Fibroblast of lung (primary cell): ENCODE measurements at regions not wholly inside any gene's neighbourhood (a gene's known extent, or its start where the extent isn't known, plus 50 kb on each side); places are given as distances from the start of the nearest gene placed in this dataset.

Source experiments
- DNase-seq, 2 donors: peaks; one replicate each; pipeline versions ENCODE4 v3.0.0 to v3.0.0-alpha.2; 2010; ENCODE audit warnings: low read depth in 2 of 2
- H2AFZ ChIP-seq: 2 replicates; pipeline ENCODE4 v1.5.1; 2012; ENCODE audit warnings: low read length, control low read depth, inconsistent platforms
- H3K27ac ChIP-seq: 2 replicates; pipeline ENCODE4 v1.5.1; 2011; ENCODE audit warnings: low read length, control low read depth; ENCODE audit not compliant: insufficient read depth
- H3K27me3 ChIP-seq: 2 replicates; pipeline ENCODE4 v1.5.1; 2011; ENCODE audit warnings: mild to moderate bottlenecking, low read length; ENCODE audit not compliant: control insufficient read depth, insufficient read depth
- H3K36me3 ChIP-seq: 2 replicates; pipeline ENCODE4 v1.5.1; 2011; ENCODE audit warnings: low read length; ENCODE audit not compliant: control insufficient read depth, insufficient read depth
- H3K4me1 ChIP-seq: 2 replicates; pipeline ENCODE4 v1.5.1; 2011; ENCODE audit warnings: low read length; ENCODE audit not compliant: control insufficient read depth, insufficient read depth; ENCODE audit errors: extremely low read depth
- H3K4me2 ChIP-seq: 2 replicates; pipeline ENCODE4 v1.5.1; 2011; ENCODE audit warnings: low read length, control low read depth; ENCODE audit not compliant: insufficient read depth; ENCODE audit errors: extremely low read depth
- H3K4me3 ChIP-seq, 4 experiments: fragments of 200-600 bp in 1 of 4; sonication (generic) in 1 of 4; replicated peaks in 1 of 4; 2 replicates each; pipeline ENCODE4 v1.5.1; 2011 to 2016; ENCODE audit warnings: low read length in 4 of 4, low read depth in 3 of 4, mild to moderate bottlenecking in 3 of 4, control low read depth in 2 of 4, inconsistent platforms in 1 of 4, mixed read lengths in 1 of 4; ENCODE audit not compliant: insufficient read depth in 1 of 4; ENCODE audit errors: control extremely low read depth in 1 of 4
- H3K79me2 ChIP-seq: 2 replicates; pipeline ENCODE4 v1.5.1; 2012; ENCODE audit warnings: mild to moderate bottlenecking, low read length, inconsistent platforms; ENCODE audit not compliant: control insufficient read depth, insufficient read depth
- H3K9ac ChIP-seq: 2 replicates; pipeline ENCODE4 v1.5.1; 2011; ENCODE audit warnings: mild to moderate bottlenecking, low read length, control low read depth; ENCODE audit not compliant: insufficient read depth
- H3K9me3 ChIP-seq: 2 replicates; pipeline ENCODE4 v1.5.1; 2012; ENCODE audit warnings: low read depth, low read length; ENCODE audit not compliant: control insufficient read depth, insufficient read depth
- H4K20me1 ChIP-seq: 2 replicates; pipeline ENCODE4 v1.5.1; 2011; ENCODE audit warnings: low read length; ENCODE audit not compliant: control insufficient read depth, insufficient read depth; ENCODE audit errors: extremely low read depth
- EZH2 ChIP-seq: IDR thresholded peaks from 2 replicates; pipeline ENCODE4 v1.5.1; 2012; ENCODE audit warnings: low read length, control low read depth, mild to moderate bottlenecking; ENCODE audit errors: missing control alignments
- TF ChIP-seq, protein P1 (sequence below), 2 donors: IDR thresholded peaks in 1 of 2; conservative IDR thresholded peaks in 1 of 2; 1 replicate in 1 of 2; 2 replicates in 1 of 2; pipeline ENCODE4 v1.5.1; 2011 to 2012; ENCODE audit warnings: low read length in 2 of 2, control low read depth in 1 of 2, inconsistent platforms in 1 of 2, low read depth in 1 of 2, mild to moderate bottlenecking in 1 of 2

DNA sequence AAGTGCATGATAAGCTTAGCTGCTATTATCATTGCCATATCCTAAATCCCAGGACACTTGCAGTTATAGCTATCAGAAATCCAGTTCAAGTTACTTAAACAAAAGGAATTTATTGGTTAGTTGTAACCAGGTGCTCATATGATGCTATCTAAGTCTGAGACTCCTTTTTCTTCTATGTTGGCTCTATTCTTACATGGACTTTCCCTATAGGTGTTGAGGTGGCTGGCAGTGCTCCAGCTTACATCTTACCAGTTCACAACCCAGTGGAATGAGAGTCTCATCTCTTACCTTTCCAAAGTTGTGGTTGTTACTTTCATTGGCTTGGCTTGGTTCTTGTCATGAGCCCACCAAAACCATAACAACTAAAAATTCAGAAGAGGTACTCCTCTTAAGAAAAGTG is 94.6 kb downstream of the DACT1 start:
- H3K79me2 ChIP-seq = no peaks in the 10 kb centered on the region
- H3K9me3 ChIP-seq = no peaks in the 10 kb centered on the region
- H3K4me3 ChIP-seq = no peak overlapping the region
- H2AFZ ChIP-seq = no peak overlapping the region
- no peak overlapping the region for H3K9ac ChIP-seq
- no peak overlapping the region for H3K4me2 ChIP-seq
- TF ChIP-seq EZH2 = no peak
- H3K36me3 ChIP-seq = no peaks in the 10 kb centered on the region
- no peaks in the 10 kb centered on the region for H3K27me3 ChIP-seq
- no peak for DNase-seq
- H3K4me1 ChIP-seq = peaks cover 19% of the 10 kb centered on the region
- H3K27ac ChIP-seq = no peak overlapping the region
- no peaks in the 10 kb centered on the region for H4K20me1 ChIP-seq

DNA sequence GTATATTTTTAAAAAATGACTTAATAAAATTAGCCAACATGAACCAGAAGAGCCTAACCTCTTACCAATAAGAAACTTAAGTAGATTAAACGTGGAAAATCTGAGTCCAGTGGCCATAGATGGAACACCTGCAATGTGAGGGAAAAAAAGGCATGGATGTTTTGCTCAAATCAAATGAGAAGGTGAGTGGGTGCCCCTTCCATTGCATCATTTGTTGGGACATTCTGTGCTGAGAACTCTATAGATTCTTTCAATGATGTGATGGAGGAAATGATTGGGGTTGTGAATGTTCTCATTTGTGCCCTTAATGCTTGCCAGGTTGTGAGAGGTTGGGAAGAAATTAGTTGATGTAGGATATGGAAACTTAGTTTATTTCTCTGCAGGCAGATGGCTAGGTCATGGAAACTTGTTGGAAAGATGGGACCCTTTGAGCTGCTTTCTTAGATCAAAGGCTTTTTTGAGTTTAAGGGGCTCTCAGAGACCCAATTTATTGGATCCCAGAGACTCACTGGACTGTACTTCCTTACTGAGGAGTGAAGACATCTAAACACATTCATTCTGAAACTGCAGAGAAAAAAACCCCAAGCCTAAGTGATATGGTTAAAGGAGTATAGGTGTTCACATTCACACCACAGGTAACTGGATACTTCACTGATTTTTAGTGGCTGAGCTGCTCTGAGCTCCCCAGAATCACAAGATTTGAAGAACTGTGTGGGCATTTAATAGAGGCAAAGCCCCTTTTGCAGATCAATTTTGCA is 95.9 kb downstream of the DACT1 start:
- Histone ChIP-seq H3K9me3 (no peaks in the 10 kb centered on the region), H3K36me3 (no peaks in the 10 kb centered on the region), H2AFZ (no peak overlapping the region), H3K4me3 (no peak overlapping the region), H3K4me1 (peaks cover 22% of the 10 kb centered on the region), H3K9ac (no peak overlapping the region), H4K20me1 (no peaks in the 10 kb centered on the region), H3K4me2 (no peak overlapping the region), H3K27ac (no peak overlapping the region), H3K27me3 (no peaks in the 10 kb centered on the region), H3K79me2 (no peaks in the 10 kb centered on the region)
- DNase-seq = no peak
- no peak for TF ChIP-seq EZH2
- TF ChIP-seq, protein P1, sequence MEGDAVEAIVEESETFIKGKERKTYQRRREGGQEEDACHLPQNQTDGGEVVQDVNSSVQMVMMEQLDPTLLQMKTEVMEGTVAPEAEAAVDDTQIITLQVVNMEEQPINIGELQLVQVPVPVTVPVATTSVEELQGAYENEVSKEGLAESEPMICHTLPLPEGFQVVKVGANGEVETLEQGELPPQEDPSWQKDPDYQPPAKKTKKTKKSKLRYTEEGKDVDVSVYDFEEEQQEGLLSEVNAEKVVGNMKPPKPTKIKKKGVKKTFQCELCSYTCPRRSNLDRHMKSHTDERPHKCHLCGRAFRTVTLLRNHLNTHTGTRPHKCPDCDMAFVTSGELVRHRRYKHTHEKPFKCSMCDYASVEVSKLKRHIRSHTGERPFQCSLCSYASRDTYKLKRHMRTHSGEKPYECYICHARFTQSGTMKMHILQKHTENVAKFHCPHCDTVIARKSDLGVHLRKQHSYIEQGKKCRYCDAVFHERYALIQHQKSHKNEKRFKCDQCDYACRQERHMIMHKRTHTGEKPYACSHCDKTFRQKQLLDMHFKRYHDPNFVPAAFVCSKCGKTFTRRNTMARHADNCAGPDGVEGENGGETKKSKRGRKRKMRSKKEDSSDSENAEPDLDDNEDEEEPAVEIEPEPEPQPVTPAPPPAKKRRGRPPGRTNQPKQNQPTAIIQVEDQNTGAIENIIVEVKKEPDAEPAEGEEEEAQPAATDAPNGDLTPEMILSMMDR (conservative IDR thresholded peaks at IDR 0.05 in 1 of 2, IDR thresholded peaks at IDR 0.05 in 1 of 2; ENCODE audit: low read depth in 1 of 2, low read length in 2 of 2) = no peak

DNA sequence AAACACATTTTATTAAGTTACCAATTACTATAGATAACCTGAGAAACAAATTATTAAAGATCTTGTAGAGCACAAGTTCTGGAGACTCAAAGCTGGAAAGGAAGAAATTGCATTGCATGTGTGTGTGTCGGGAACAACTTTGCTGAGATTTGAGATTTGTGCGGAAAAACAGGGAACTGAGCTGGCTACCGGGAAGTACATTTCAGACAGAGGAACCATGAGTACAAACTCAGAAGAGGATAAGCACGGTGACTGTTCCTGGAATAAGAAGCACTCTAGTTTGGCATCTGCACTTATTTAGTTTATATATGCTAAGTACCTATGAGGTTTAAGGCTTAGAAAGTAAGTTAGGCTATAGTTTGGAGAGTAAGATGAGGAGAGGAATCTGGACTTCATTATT is 97.8 kb downstream of the DACT1 start:
- no peaks in the 10 kb centered on the region for H4K20me1 ChIP-seq
- H2AFZ ChIP-seq = no peak overlapping the region
- H3K9me3 ChIP-seq = no peaks in the 10 kb centered on the region
- no peak for TF ChIP-seq EZH2
- TF ChIP-seq, protein P1 (conservative IDR thresholded peaks at IDR 0.05 in 1 of 2, IDR thresholded peaks at IDR 0.05 in 1 of 2; ENCODE audit: low read depth in 1 of 2, low read length in 2 of 2) = no peak
- H3K4me2 ChIP-seq = no peak overlapping the region
- H3K4me1 ChIP-seq = peaks cover 21% of the 10 kb centered on the region
- H3K27me3 ChIP-seq = no peaks in the 10 kb centered on the region
- no peak overlapping the region for H3K4me3 ChIP-seq
- no peaks in the 10 kb centered on the region for H3K36me3 ChIP-seq
- H3K79me2 ChIP-seq = no peaks in the 10 kb centered on the region
- H3K9ac ChIP-seq = no peak overlapping the region
- no peak for DNase-seq
- no peak overlapping the region for H3K27ac ChIP-seq
